ENCODE measurements at regions not wholly inside any gene's neighbourhood (a gene's known extent, or its start where the extent isn't known, plus 50 kb on each side); places are given as distances from the start of the nearest gene placed in this dataset.
"Not testable (repeated sequence)": the region's sequence is repeated elsewhere in the genome, so short reads cannot be mapped to it uniquely, and the experiment has no call there.

DNA sequence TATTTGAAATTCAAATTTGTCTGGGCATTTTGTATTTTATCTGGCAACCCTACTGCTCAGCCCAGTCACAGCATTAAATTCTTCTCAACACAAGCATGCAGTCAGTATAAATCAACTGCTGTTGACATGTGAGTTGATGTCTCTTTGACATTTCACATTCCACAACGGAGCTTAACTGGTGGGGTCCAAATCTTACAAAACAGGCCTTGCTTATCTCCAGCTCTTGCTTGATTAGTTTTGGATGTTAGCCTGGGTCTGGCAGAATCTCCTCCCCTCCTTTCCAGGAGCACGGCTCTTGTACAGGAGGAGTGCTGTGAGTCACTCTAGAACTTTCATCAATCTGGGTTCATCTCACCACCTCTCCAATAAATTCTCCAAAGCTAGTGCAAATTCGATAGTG lies 80.8 kb upstream of the PHACTR1 start:
- H3K9me3 Mint-ChIP-seq, result peaks cover 0 to 11% (median 0%) of the 10 kb centered on the region in 7 donors
- no peak overlapping the region for H3K4me3 Mint-ChIP-seq
- no peaks in the 10 kb centered on the region for H3K4me1 ChIP-seq (ENCODE audit: control insufficient read depth, insufficient read depth, low read length, poor library complexity, severe bottlenecking)
- H3K36me3 ChIP-seq (ENCODE audit: control insufficient read depth, insufficient read depth, low read length), result no peaks in the 10 kb centered on the region
- H3K27ac ChIP-seq (ENCODE audit: insufficient read depth, low read length, poor library complexity, severe bottlenecking), result no peak overlapping the region
- ATAC-seq (ENCODE audit: low read depth in 2 of 2) (no peak), DNase-seq (no peak)
- H3K4me1 Mint-ChIP-seq, result no peaks in the 10 kb centered on the region
- H3K9me3 ChIP-seq (ENCODE audit: control insufficient read depth in 2 of 2, low read length in 2 of 2), result no peaks in the 10 kb centered on the region
- no peak overlapping the region for H3K27ac Mint-ChIP-seq
- H3K36me3 Mint-ChIP-seq, result no peaks in the 10 kb centered on the region
- H3K27me3 ChIP-seq (ENCODE audit: control insufficient read depth, insufficient read depth, low read length), result no peaks in the 10 kb centered on the region
- H3K27me3 Mint-ChIP-seq, result peaks cover 19% of the 10 kb centered on the region
- H3K4me3 ChIP-seq (ENCODE audit: low read depth, low read length), result no peak overlapping the region

DNA sequence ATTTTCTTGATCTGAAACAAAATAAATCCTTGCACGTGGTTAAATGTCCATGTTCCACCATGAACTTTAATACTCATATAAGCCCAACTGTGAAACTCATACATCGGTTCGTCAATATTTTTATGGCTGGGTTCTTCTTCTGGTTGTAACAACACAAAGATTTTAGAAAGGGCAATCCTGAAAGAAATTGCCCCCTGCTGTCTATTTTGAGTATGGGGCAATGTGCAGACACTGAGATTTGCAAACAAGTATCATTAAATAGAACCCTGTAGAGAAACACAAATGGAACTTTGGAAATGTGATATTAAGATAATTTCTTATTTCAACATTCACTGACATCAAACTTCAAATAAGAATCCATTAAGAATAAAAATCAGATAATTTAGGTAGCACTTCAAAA lies 80.2 kb upstream of the PHACTR1 start:
- Histone ChIP-seq H3K36me3 (ENCODE audit: control insufficient read depth, insufficient read depth, low read length) (no peaks in the 10 kb centered on the region), H3K4me1 (ENCODE audit: control insufficient read depth, insufficient read depth, low read length, poor library complexity, severe bottlenecking) (no peaks in the 10 kb centered on the region), H3K9me3 (ENCODE audit: control insufficient read depth in 2 of 2, low read length in 2 of 2) (no peaks in the 10 kb centered on the region), H3K27me3 (ENCODE audit: control insufficient read depth, insufficient read depth, low read length) (no peaks in the 10 kb centered on the region), H3K27ac (ENCODE audit: insufficient read depth, low read length, poor library complexity, severe bottlenecking) (no peak overlapping the region), H3K4me3 (ENCODE audit: low read depth, low read length) (no peak overlapping the region)
- H3K36me3 Mint-ChIP-seq, result no peaks in the 10 kb centered on the region
- peaks cover 19% of the 10 kb centered on the region for H3K27me3 Mint-ChIP-seq
- no peak overlapping the region for H3K4me3 Mint-ChIP-seq
- no peaks in the 10 kb centered on the region for H3K4me1 Mint-ChIP-seq
- no peak for ATAC-seq (ENCODE audit: low read depth in 2 of 2)
- no peak overlapping the region for H3K27ac Mint-ChIP-seq
- peaks cover 0 to 14% (median 0%) of the 10 kb centered on the region in 7 donors for H3K9me3 Mint-ChIP-seq
- DNase-seq, result no peak

DNA sequence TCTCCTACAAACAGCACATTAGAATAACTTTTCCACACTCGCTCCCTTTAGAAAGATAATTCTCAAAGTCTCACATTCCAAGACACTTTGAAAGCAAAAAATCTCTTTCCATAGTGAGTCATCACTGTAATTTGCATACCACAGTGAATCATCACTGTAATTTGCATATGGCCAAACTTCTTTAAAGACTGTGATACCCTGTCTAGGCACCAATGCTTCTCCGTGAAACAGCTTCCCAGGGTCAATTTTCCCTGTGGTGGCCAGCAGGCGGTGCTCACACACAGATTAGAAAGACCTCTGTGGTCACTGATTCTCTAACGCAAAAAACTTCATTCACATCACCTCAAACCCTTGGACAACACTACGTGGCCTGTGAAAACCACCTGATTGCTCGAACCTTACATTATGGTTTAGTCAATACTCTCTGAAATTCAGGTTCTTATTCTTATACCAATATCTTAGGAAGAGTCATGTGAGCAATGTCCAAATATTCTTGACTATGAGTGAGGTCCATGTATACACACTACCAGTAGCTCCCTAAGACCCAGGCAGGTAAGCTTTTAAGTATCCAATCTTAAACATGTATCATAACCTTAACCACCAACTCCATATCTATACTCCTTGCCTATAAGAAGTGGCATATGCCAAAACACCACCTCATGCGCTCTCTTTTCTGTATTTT lies 78.5 kb upstream of the PHACTR1 start:
- DNase-seq (peak in 1 of 3 donors; percentile 35), ATAC-seq (ENCODE audit: low read depth in 2 of 2) (no peak)
- Histone ChIP-seq H3K27me3 (ENCODE audit: control insufficient read depth, insufficient read depth, low read length) (no peaks in the 10 kb centered on the region), H3K36me3 (ENCODE audit: control insufficient read depth, insufficient read depth, low read length) (no peaks in the 10 kb centered on the region), H3K27ac (ENCODE audit: insufficient read depth, low read length, poor library complexity, severe bottlenecking) (no peak overlapping the region), H3K9me3 (ENCODE audit: control insufficient read depth in 2 of 2, low read length in 2 of 2) (no peaks in the 10 kb centered on the region), H3K4me1 (ENCODE audit: control insufficient read depth, insufficient read depth, low read length, poor library complexity, severe bottlenecking) (no peaks in the 10 kb centered on the region), H3K4me3 (ENCODE audit: low read depth, low read length) (no peak overlapping the region)
- no peak overlapping the region for H3K4me3 Mint-ChIP-seq
- peaks cover 0 to 20% (median 0%) of the 10 kb centered on the region in 7 donors for H3K9me3 Mint-ChIP-seq
- H3K4me1 Mint-ChIP-seq, result no peaks in the 10 kb centered on the region
- no peak overlapping the region for H3K27ac Mint-ChIP-seq
- no peaks in the 10 kb centered on the region for H3K36me3 Mint-ChIP-seq
- peaks cover 11% of the 10 kb centered on the region for H3K27me3 Mint-ChIP-seq

DNA sequence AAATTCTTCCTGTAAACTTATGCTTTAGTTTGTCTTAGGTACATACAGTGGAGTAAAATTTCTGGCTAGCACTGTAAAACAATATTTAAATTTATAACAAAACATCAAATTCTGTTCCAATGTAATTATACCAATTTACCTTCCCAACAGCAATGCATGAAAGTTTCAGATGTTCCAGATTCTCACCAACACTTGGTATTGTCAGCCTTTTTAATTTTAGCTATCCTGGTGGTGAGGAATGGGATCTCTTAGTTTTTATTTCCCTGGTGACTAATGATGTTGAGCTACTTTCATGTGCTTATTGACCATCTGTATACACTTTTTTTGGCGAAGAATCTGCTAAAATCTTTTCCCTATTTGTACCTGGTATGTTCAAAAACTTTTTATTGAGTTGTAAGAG lies 76.1 kb upstream of the PHACTR1 start:
- Mint-ChIP-seq H3K4me3 (no peak overlapping the region), H3K36me3 (no peaks in the 10 kb centered on the region), H3K9me3 (peaks cover 0 to 19% (median 0%) of the 10 kb centered on the region in 7 donors), H3K4me1 (no peaks in the 10 kb centered on the region), H3K27me3 (peaks cover 4% of the 10 kb centered on the region), H3K27ac (no peak overlapping the region)
- ATAC-seq (ENCODE audit: low read depth in 2 of 2), result no peak
- no peak for DNase-seq
- no peaks in the 10 kb centered on the region for H3K36me3 ChIP-seq (ENCODE audit: control insufficient read depth, insufficient read depth, low read length)
- no peak overlapping the region for H3K4me3 ChIP-seq (ENCODE audit: low read depth, low read length)
- H3K27me3 ChIP-seq (ENCODE audit: control insufficient read depth, insufficient read depth, low read length), result no peaks in the 10 kb centered on the region
- H3K27ac ChIP-seq (ENCODE audit: insufficient read depth, low read length, poor library complexity, severe bottlenecking), result no peak overlapping the region
- H3K4me1 ChIP-seq (ENCODE audit: control insufficient read depth, insufficient read depth, low read length, poor library complexity, severe bottlenecking), result no peaks in the 10 kb centered on the region
- H3K9me3 ChIP-seq (ENCODE audit: control insufficient read depth in 2 of 2, low read length in 2 of 2), result no peaks in the 10 kb centered on the region

DNA sequence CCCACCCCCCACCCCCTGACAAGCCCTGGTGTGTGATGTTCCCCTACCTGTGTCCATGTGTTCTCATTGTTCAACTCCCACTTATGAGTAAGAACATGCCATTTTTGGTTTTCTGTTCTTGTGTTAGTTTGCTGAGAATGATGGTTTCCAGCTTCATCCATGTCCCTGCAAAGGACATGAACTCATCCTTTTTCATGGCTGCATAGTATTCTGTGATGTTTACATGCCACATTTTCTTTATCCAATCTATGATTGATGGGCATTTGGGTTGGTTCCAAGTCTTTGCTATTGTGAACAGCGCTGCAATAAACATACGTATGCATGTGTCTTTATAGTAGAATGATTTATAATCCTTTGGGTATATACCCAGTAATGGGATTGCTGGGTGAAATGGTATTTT lies 74.8 kb upstream of the PHACTR1 start:
- H3K4me1 Mint-ChIP-seq; H3K27ac ChIP-seq (ENCODE audit: insufficient read depth, low read length, poor library complexity, severe bottlenecking); H3K4me1 ChIP-seq (ENCODE audit: control insufficient read depth, insufficient read depth, low read length, poor library complexity, severe bottlenecking); H3K4me3 ChIP-seq (ENCODE audit: low read depth, low read length); H3K36me3 Mint-ChIP-seq; H3K9me3 ChIP-seq (ENCODE audit: control insufficient read depth in 2 of 2, low read length in 2 of 2); ATAC-seq (ENCODE audit: low read depth in 2 of 2); H3K27me3 ChIP-seq (ENCODE audit: control insufficient read depth, insufficient read depth, low read length); H3K36me3 ChIP-seq (ENCODE audit: control insufficient read depth, insufficient read depth, low read length); H3K27me3 Mint-ChIP-seq; H3K4me3 Mint-ChIP-seq; H3K27ac Mint-ChIP-seq; DNase-seq: not testable (repeated sequence)
- peaks cover 0 to 19% (median 0%) of the 10 kb centered on the region in 7 donors for H3K9me3 Mint-ChIP-seq

DNA sequence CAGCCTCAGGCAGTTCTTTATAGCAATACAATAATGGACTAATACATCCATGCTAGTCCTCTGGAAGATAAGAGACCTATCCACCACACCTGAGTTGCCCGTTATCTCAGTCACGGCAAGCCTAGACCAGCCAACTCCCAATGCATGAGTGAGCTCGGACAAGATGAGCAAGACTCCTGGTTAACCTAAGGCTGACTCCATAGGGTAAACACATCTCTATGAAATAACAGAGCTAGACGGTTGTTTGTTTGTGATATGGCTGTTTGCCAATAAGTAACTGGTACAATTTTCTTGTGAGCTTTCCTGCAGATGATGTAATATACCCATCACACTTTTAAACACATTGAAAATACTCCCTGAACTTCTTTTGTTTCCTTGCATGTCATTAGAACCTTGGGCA lies 70.6 kb upstream of the PHACTR1 start:
- Mint-ChIP-seq H3K4me3 (no peak overlapping the region), H3K36me3 (no peaks in the 10 kb centered on the region), H3K27me3 (no peaks in the 10 kb centered on the region), H3K4me1 (no peaks in the 10 kb centered on the region), H3K27ac (no peak overlapping the region), H3K9me3 (peaks cover 0 to 14% (median 4%) of the 10 kb centered on the region in 7 donors)
- H3K4me1 ChIP-seq (ENCODE audit: control insufficient read depth, insufficient read depth, low read length, poor library complexity, severe bottlenecking), result no peaks in the 10 kb centered on the region
- H3K36me3 ChIP-seq (ENCODE audit: control insufficient read depth, insufficient read depth, low read length), result no peaks in the 10 kb centered on the region
- DNase-seq (no peak), ATAC-seq (ENCODE audit: low read depth in 2 of 2) (no peak)
- H3K4me3 ChIP-seq (ENCODE audit: low read depth, low read length), result no peak overlapping the region
- no peak overlapping the region for H3K27ac ChIP-seq (ENCODE audit: insufficient read depth, low read length, poor library complexity, severe bottlenecking)
- no peaks in the 10 kb centered on the region for H3K9me3 ChIP-seq (ENCODE audit: control insufficient read depth in 2 of 2, low read length in 2 of 2)
- no peaks in the 10 kb centered on the region for H3K27me3 ChIP-seq (ENCODE audit: control insufficient read depth, insufficient read depth, low read length)

DNA sequence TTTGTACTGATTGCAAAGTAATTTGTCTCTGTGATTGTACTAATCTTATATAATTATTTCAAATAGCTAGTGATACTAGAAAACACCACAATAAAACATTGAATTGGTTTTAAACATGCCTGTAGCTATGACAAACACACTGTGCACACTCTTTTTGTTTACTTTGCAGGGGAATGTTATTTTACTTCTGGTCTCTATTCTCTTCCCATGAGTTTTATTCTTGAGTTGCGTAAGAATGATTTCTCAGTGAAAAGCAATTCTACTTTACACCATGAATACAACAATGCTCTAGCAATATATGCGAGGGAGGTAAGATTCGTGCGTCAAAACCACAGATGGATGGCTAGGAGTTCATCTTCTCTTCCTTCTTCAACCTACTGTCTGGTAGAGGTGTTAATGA lies 68.4 kb upstream of the PHACTR1 start:
- no peaks in the 10 kb centered on the region for H3K36me3 Mint-ChIP-seq
- ATAC-seq (ENCODE audit: low read depth in 2 of 2) (no peak), DNase-seq (no peak)
- Histone ChIP-seq H3K36me3 (ENCODE audit: control insufficient read depth, insufficient read depth, low read length) (no peaks in the 10 kb centered on the region), H3K27me3 (ENCODE audit: control insufficient read depth, insufficient read depth, low read length) (no peaks in the 10 kb centered on the region), H3K4me1 (ENCODE audit: control insufficient read depth, insufficient read depth, low read length, poor library complexity, severe bottlenecking) (no peaks in the 10 kb centered on the region), H3K4me3 (ENCODE audit: low read depth, low read length) (no peak overlapping the region), H3K9me3 (ENCODE audit: control insufficient read depth in 2 of 2, low read length in 2 of 2) (no peaks in the 10 kb centered on the region), H3K27ac (ENCODE audit: insufficient read depth, low read length, poor library complexity, severe bottlenecking) (no peak overlapping the region)
- H3K9me3 Mint-ChIP-seq, result peaks cover 0 to 6% (median 4%) of the 10 kb centered on the region in 7 donors
- no peaks in the 10 kb centered on the region for H3K27me3 Mint-ChIP-seq
- H3K4me3 Mint-ChIP-seq, result no peak overlapping the region
- H3K4me1 Mint-ChIP-seq, result no peaks in the 10 kb centered on the region
- H3K27ac Mint-ChIP-seq, result no peak overlapping the region

DNA sequence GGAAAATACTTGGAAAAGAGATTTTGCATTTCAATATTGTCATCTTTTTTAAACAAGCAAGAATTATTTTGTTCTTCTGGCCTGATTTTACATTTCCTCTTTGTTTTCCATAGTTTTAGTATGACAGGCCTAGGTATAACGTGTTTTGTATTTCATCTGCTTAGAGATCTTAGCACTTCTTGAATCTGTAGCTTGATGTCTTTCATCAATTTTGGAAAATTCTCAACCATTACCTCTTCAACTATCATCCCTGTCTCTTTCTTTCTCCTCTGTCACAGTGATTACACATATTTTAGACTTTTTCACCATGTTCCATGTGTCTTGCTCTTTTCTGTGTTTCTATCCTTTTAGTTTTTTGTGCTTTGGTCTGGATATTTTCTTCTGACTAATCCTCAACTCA lies 67.2 kb upstream of the PHACTR1 start:
- Mint-ChIP-seq H3K4me3 (no peak overlapping the region), H3K27ac (no peak overlapping the region), H3K27me3 (no peaks in the 10 kb centered on the region), H3K36me3 (no peaks in the 10 kb centered on the region), H3K4me1 (no peaks in the 10 kb centered on the region), H3K9me3 (peaks cover 0 to 6% (median 2%) of the 10 kb centered on the region in 7 donors)
- ATAC-seq (ENCODE audit: low read depth in 2 of 2), result no peak
- H3K4me1 ChIP-seq (ENCODE audit: control insufficient read depth, insufficient read depth, low read length, poor library complexity, severe bottlenecking), result no peaks in the 10 kb centered on the region
- DNase-seq, result no peak
- H3K36me3 ChIP-seq (ENCODE audit: control insufficient read depth, insufficient read depth, low read length), result no peaks in the 10 kb centered on the region
- no peak overlapping the region for H3K27ac ChIP-seq (ENCODE audit: insufficient read depth, low read length, poor library complexity, severe bottlenecking)
- H3K4me3 ChIP-seq (ENCODE audit: low read depth, low read length), result no peak overlapping the region
- no peaks in the 10 kb centered on the region for H3K27me3 ChIP-seq (ENCODE audit: control insufficient read depth, insufficient read depth, low read length)
- no peaks in the 10 kb centered on the region for H3K9me3 ChIP-seq (ENCODE audit: control insufficient read depth in 2 of 2, low read length in 2 of 2)
